WI38 (cell line): ENCODE measurements at regions not wholly inside any gene's neighbourhood (a gene's known extent, or its start where the extent isn't known, plus 50 kb on each side); places are given as distances from the start of the nearest gene placed in this dataset.

Source experiments
- H3K4me3 ChIP-seq: 2 replicates; pipeline ENCODE4 v1.5.1; 2011; ENCODE audit warnings: low read depth, mild to moderate bottlenecking, control low read depth, low read length
- CTCF ChIP-seq: IDR thresholded peaks from 2 replicates; pipeline ENCODE4 v1.5.1; 2012; ENCODE audit warnings: low read depth, mild to moderate bottlenecking, control low read depth, low read length

GRCh38 chr9:23117616-23118015 is 671.0 kb downstream of the DMRTA1 start:
- TF ChIP-seq CTCF: no peak
- H3K4me3 ChIP-seq: no peak overlapping the region

GRCh38 chr9:23120630-23121029 is 674.0 kb downstream of the DMRTA1 start:
- no peak overlapping the region for H3K4me3 ChIP-seq
- TF ChIP-seq CTCF: no peak

- 0 out of 2 replicates have a peak, but pooled peaks have one; percentile 6 for TF ChIP-seq CTCF
- H3K4me3 ChIP-seq: no peak overlapping the region
Observed at GRCh38 chr9:23123048-23123632, 676.5 kb downstream of the DMRTA1 start.

GRCh38 chr9:23145467-23145866 is 680.6 kb downstream of the ELAVL2 start:
- no peak overlapping the region for H3K4me3 ChIP-seq
- no peak for TF ChIP-seq CTCF

GRCh38 chr9:23153058-23153457 is 673.0 kb downstream of the ELAVL2 start:
- H3K4me3 ChIP-seq: no peak overlapping the region
- no peak for TF ChIP-seq CTCF

- H3K4me3 ChIP-seq: no peak overlapping the region
- TF ChIP-seq CTCF: no peak
Observed at GRCh38 chr9:23160491-23160890, 665.5 kb downstream of the ELAVL2 start.

- TF ChIP-seq CTCF: no peak
- H3K4me3 ChIP-seq: no peak overlapping the region
Observed at GRCh38 chr9:23160952-23161469, 665.0 kb downstream of the ELAVL2 start.
